Choroid plexus epithelial cell (primary cell): ENCODE measurements at regions not wholly inside any gene's neighbourhood (a gene's known extent, or its start where the extent isn't known, plus 50 kb on each side); places are given as distances from the start of the nearest gene placed in this dataset.

Experiments
- DNase-seq: peaks from one replicate; pipeline ENCODE4 v3.0.0-alpha.2; 2010; ENCODE audit warnings: low read depth
- H3K4me3 ChIP-seq: 2 replicates; pipeline ENCODE4 v1.5.1; 2011; ENCODE audit warnings: low read depth, mild to moderate bottlenecking, control low read depth, low read length, moderate library complexity
- CTCF ChIP-seq: conservative IDR thresholded peaks from 2 replicates; pipeline ENCODE4 v1.5.1; 2011; ENCODE audit warnings: low read depth, mild to moderate bottlenecking, control low read depth, inconsistent platforms, low read length, moderate library complexity

DNA sequence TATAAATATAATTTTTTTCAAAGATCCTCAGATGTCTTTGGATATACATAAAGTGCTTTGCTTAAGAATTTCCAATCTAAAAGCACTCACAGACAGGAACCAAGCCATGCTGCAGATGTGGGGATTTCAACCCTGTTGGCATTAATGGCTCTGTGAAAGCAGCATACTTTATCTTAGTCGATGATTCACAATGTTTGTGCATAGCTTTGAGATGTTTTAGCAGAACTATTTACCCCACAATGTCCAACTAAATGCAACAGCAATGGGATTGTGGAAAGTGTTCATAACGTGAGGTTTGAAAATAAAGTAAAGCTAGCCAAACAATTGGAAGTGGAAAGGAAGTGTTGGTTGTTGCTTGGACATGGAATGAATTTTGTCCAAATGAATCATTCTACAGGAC lies 371.4 kb downstream of the SOX2 start:
- H3K4me3 ChIP-seq, result no peak overlapping the region
- DNase-seq, result no peak
- TF ChIP-seq CTCF, result no peak

GRCh38 chr3:182092662-182093262 lies 381.0 kb downstream of the SOX2 start:
- TF ChIP-seq CTCF, result no peak
- no peak overlapping the region for H3K4me3 ChIP-seq
- no peak for DNase-seq

- no peak for TF ChIP-seq CTCF
- no peak for DNase-seq
- no peak overlapping the region for H3K4me3 ChIP-seq
Measured at GRCh38 chr3:182094321-182094720, 382.6 kb downstream of the SOX2 start.

DNA sequence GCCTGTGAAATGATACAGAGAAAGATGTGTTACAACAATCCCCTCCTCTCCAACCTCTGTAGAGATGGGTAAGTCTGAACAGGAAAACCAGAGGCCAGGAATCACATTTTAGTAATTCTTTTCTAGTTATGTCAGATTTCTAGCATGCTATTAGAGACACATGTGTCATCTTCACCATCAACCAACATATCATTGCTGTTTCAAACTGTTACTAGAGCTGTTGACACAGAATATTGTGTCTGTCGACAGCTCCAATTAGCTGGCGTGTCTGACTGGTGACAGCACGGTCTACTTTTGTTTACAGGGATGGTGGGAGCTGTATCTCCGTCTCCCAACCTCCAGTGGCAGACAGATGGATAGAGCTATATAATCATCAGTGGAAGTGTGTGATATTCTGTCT lies 393.2 kb downstream of the SOX2 start:
- DNase-seq, result no peak
- TF ChIP-seq CTCF, result no peak
- no peak overlapping the region for H3K4me3 ChIP-seq

GRCh38 chr3:182105875-182106274 lies 394.1 kb downstream of the SOX2 start:
- H3K4me3 ChIP-seq, result no peak overlapping the region
- no peak for DNase-seq
- no peak for TF ChIP-seq CTCF

DNA sequence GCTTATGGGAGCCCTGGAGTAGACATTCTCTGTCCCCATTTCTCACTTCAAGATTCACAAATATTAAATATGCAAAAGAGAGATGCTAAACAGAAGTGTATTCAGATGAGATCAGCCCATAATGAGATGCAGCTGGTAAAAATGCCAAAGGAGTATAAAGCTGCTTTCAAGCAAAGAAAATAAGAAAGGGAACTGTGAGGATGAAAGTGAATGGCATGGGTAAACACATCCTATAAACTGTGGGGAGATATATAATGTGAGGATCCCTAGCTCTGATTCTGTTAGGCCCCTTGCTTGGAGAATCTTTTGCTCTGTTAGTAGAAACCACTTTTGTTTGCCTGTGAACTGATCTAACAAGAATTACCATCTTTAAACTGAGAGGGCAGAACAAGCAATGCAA lies 396.6 kb downstream of the SOX2 start:
- no peak overlapping the region for H3K4me3 ChIP-seq
- TF ChIP-seq CTCF, result no peak
- DNase-seq, result no peak

DNA sequence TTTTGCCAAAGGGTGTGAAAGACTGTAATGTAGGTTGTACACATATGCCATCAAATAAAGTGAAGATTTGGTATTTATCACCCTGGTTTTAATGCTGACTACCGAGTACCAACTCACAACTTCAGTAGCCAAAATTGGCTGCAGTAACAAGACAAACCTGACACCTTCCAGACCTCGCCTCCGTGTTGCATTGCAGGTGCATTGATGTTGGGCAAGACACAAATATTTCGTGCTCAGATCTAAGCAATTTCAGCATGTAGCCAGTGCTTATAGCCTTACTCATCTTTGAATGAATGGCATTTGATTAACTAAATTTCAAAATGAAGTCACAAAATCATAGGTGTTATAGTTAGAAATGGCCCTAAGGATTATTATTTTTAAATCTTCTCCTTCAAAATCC lies 400.2 kb downstream of the SOX2 start:
- no peak for TF ChIP-seq CTCF

More for the DNA sequence above, 400.2 kb downstream of the SOX2 start:
- no peak for DNase-seq
- H3K4me3 ChIP-seq, result no peak overlapping the region
